ENCODE measurements at regions not wholly inside any gene's neighbourhood (a gene's known extent, or its start where the extent isn't known, plus 50 kb on each side); places are given as distances from the start of the nearest gene placed in this dataset.
"Not testable (repeated sequence)": the region's sequence is repeated elsewhere in the genome, so short reads cannot be mapped to it uniquely, and the experiment has no call there.

DNA sequence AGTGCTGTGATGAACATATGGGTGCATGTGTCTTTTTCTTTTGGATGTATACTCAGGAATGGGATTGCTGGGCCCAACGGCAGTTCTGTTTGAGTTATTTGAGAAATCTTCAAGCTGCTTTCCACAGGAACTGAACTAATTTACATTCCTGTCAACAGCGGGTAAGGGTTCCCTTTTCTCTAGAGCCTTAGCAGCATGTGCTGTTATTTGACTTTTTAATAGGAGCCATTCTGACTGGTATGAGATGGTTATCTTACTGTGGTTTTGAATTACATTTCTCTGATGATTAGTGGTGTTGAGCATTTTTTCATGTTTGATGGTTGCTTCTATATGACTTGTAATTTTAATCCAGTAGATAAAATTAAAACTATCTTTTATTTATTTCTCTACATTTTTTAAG lies 1168.6 kb upstream of the ALCAM start:
- Histone ChIP-seq H3K9me3 (ENCODE audit: control insufficient read depth, low read length) (no peaks in the 10 kb centered on the region), H3K4me1 (ENCODE audit: control insufficient read depth, insufficient read depth, low read length) (no peaks in the 10 kb centered on the region), H3K4me3 (ENCODE audit: low read length) (no peak overlapping the region), H3K27ac (ENCODE audit: low read length) (no peak overlapping the region), H3K27me3 (ENCODE audit: control insufficient read depth, insufficient read depth) (no peaks in the 10 kb centered on the region)
- DNase-seq (no peak), ATAC-seq (no peak)
- intact Hi-C loops (cut with DNase I) = no loop called here
- 54% methylated on average over 2 of the region's 2 CpGs for WGBS

DNA sequence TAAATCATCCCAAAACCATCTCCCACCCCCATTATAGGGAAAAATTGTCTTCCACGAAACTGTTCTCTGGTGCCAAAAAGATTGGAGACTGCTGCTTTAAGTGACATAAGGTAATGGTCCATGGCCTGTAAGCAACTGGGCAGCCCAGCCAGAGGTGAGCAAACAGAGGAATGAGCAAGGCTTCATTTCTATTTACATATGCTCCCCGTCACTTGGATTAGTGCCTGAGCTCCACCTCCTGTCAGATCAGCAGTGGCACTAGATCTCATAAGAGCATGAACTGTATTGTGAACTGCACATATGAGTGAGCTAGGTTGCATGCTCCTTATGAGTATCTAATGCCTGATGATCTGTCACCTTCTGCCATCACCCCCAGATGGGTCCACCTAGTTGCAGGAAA lies 1159.8 kb upstream of the ALCAM start:
- H3K27me3 ChIP-seq (ENCODE audit: control insufficient read depth, insufficient read depth) = no peaks in the 10 kb centered on the region
- intact Hi-C loops (cut with DNase I) = no loop called here
- H3K4me1 ChIP-seq (ENCODE audit: control insufficient read depth, insufficient read depth, low read length) = no peaks in the 10 kb centered on the region
- no peak overlapping the region for H3K4me3 ChIP-seq (ENCODE audit: low read length)
- WGBS = 66% methylated on average over 2 of the region's 2 CpGs
- DNase-seq (no peak), ATAC-seq (no peak)
- H3K9me3 ChIP-seq (ENCODE audit: control insufficient read depth, low read length) = peaks cover 2% of the 10 kb centered on the region
- H3K27ac ChIP-seq (ENCODE audit: low read length) = no peak overlapping the region

DNA sequence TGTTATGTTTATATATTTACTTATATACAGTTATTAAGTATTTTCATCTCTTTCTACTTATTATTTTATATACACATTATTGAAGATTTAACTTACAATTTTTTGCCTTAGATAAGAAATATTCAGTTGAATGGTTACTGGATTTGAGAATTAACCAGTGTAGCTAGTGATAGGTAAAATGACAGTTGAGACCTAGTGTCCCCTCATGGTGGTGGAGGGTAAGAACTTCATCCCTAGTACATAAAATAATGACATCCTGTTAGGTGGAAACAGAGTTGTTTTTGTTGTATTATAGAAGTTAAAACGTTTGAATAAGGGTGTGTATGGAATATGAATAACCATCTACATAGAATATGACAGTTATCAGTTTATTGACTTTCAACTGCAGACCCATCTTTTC lies 1152.4 kb upstream of the ALCAM start:
- H3K4me1 ChIP-seq (ENCODE audit: control insufficient read depth, insufficient read depth, low read length) = no peaks in the 10 kb centered on the region
- DNase-seq (no peak), ATAC-seq (no peak)
- no peaks in the 10 kb centered on the region for H3K9me3 ChIP-seq (ENCODE audit: control insufficient read depth, low read length)
- 23% methylated on average over 1 of the region's 1 CpG for WGBS
- H3K4me3 ChIP-seq (ENCODE audit: low read length) = no peak overlapping the region
- intact Hi-C loops (cut with DNase I) = no loop called here
- H3K27me3 ChIP-seq (ENCODE audit: control insufficient read depth, insufficient read depth) = no peaks in the 10 kb centered on the region
- no peak overlapping the region for H3K27ac ChIP-seq (ENCODE audit: low read length)

DNA sequence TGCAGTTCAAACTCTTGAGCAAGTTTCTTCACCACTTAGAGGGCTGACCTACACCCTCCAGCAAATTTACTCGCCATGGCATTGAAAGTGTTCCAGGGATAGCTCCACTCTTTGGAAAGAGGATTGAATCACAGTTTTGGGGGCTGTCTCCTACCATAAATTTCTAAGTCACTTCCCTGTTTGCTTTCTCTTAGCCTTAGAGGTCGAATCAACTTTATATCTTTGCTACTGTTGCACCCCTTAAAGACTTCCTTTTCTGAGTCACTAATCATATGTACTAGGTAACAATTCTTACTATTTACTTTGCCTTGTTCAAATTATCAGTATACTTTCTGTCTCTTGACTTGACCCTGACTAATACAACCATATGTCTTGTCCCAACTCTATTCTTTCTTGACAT lies 1151.8 kb upstream of the ALCAM start:
- WGBS = 69% methylated on average over 2 of the region's 2 CpGs
- intact Hi-C loops (cut with DNase I) = no loop called here
- H3K27ac ChIP-seq (ENCODE audit: low read length) = no peak overlapping the region
- H3K4me3 ChIP-seq (ENCODE audit: low read length) = no peak overlapping the region
- H3K9me3 ChIP-seq (ENCODE audit: control insufficient read depth, low read length) = no peaks in the 10 kb centered on the region
- no peak for ATAC-seq
- DNase-seq = no peak
- no peaks in the 10 kb centered on the region for H3K27me3 ChIP-seq (ENCODE audit: control insufficient read depth, insufficient read depth)
- H3K4me1 ChIP-seq (ENCODE audit: control insufficient read depth, insufficient read depth, low read length) = no peaks in the 10 kb centered on the region

DNA sequence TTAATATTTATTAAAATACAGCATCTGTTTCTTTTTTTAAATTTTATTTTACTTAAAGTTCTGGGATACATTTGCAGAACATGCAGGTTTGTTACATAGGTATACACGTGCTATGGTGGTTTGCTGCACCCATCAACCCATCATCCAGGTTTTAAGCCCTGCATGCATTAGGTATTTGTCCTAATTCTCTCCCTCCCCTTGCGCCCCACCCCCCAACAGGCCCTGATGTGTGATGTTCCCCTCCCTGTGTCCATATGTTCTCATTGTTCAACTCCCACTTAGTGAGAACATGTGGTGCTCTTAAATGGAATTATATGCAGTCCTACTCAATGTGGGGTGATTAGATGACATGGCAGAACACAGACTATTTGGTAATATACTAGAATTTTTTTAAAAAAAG lies 1147.7 kb upstream of the ALCAM start:
- ATAC-seq; H3K4me1 ChIP-seq (ENCODE audit: control insufficient read depth, insufficient read depth, low read length); H3K27me3 ChIP-seq (ENCODE audit: control insufficient read depth, insufficient read depth); DNase-seq; H3K27ac ChIP-seq (ENCODE audit: low read length); H3K9me3 ChIP-seq (ENCODE audit: control insufficient read depth, low read length); intact Hi-C loops (cut with DNase I); H3K4me3 ChIP-seq (ENCODE audit: low read length): not testable (repeated sequence)
- WGBS = 93% methylated on average over 2 of the region's 2 CpGs

DNA sequence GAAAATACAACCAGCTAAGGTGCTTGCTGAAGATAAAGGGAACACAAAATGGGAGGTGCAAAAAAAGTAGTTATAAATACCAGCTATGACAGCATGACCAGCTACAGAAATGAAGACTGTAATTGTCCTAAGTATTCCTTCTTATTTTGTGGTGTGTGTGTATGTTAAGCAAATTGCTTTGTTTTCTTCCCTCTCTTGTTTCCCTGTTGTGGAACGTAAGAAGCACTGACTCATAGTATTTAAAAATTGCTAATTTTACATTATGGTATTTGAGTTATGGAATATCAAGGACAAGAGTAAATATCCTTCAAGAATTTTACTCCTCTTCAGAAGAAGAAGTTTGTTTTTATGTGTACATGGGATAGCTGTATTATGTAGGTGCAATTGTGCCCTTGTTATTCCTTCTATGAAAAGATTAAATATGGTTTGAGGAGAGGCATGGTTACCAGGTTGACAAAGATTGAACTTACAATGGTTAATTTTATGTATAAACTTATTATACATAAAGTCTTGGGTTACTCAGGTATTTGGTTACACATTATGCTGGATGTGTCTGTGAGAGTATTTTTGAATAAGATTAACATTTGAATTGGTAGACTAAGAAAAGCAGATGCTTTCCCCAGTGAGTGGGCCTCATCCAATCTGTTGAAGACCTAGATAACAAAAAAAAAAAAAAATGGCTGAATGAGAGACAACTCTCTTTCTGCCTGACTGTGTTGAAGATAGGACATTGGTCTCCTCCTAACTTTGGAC lies 1132.1 kb upstream of the ALCAM start:
- ATAC-seq = no peak

DNA sequence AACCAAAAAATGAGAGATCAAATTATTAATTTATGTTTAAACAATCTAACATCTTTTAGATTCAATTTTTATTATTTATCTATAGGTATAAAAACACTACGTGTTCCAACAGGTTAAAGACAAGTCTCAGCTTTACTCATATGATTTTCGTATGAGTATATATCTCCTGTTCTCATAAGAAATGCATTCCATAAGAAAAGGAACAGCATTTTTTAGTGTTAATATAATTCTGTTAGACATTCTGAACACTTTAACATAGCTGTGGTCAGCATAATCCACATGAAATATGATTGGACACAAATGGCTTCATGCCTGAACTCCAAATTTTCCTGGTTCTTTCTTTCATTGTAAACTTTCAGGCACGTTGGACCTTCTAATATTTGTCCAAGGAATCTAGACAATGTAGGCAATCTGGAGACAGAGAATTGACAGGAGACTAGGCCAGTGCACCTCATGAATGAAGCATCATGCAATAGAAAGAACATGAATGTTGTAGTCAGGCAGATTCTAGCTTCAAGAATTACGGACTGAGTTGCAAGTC lies 1122.0 kb upstream of the ALCAM start:
- no peak overlapping the region for H3K27ac ChIP-seq (ENCODE audit: low read length)
- no peaks in the 10 kb centered on the region for H3K9me3 ChIP-seq (ENCODE audit: control insufficient read depth, low read length)
- no peak for ATAC-seq
- no peak overlapping the region for H3K4me3 ChIP-seq (ENCODE audit: low read length)
- WGBS = 56% methylated on average over 4 of the region's 4 CpGs
- DNase-seq = no peak
- no peaks in the 10 kb centered on the region for H3K4me1 ChIP-seq (ENCODE audit: control insufficient read depth, insufficient read depth, low read length)
- H3K27me3 ChIP-seq (ENCODE audit: control insufficient read depth, insufficient read depth) = no peaks in the 10 kb centered on the region
- intact Hi-C loops (cut with DNase I) = no loop called here

More for the DNA sequence above, 1132.1 kb upstream of the ALCAM start:
- WGBS = 83% methylated on average over 1 of the region's 1 CpG
- Histone ChIP-seq H3K27ac (ENCODE audit: low read length) (no peak overlapping the region), H3K27me3 (ENCODE audit: control insufficient read depth, insufficient read depth) (no peaks in the 10 kb centered on the region), H3K4me3 (ENCODE audit: low read length) (no peak overlapping the region), H3K4me1 (ENCODE audit: control insufficient read depth, insufficient read depth, low read length) (no peaks in the 10 kb centered on the region), H3K9me3 (ENCODE audit: control insufficient read depth, low read length) (no peaks in the 10 kb centered on the region)
- intact Hi-C loops (cut with DNase I) = no loop called here
- DNase-seq = no peak

DNA sequence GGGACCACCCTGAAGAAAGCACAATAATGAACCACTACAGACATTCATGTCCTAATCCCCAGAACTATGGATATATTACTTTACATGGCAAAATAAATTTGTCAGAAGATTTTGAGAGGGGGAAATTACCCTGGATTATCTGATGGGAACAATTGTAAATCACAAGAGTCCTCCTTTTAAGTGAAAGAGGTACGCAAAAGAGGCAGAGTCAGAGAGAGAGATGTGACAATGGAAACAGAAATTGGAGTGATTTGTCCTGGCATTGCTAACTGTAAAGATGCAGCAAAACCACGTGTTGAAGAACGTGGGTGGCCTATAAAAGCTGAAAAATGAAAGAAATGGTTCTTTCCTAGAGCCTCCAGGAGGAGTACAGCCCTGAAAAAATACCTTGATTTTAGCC lies 1121.4 kb upstream of the ALCAM start:
- DNase-seq = no peak
- no peak overlapping the region for H3K27ac ChIP-seq (ENCODE audit: low read length)
- ATAC-seq = no peak
- no peaks in the 10 kb centered on the region for H3K9me3 ChIP-seq (ENCODE audit: control insufficient read depth, low read length)
- intact Hi-C loops (cut with DNase I) = no loop called here
- WGBS = 63% methylated on average over 3 of the region's 3 CpGs
- no peaks in the 10 kb centered on the region for H3K4me1 ChIP-seq (ENCODE audit: control insufficient read depth, insufficient read depth, low read length)
- H3K27me3 ChIP-seq (ENCODE audit: control insufficient read depth, insufficient read depth) = no peaks in the 10 kb centered on the region
- no peak overlapping the region for H3K4me3 ChIP-seq (ENCODE audit: low read length)

DNA sequence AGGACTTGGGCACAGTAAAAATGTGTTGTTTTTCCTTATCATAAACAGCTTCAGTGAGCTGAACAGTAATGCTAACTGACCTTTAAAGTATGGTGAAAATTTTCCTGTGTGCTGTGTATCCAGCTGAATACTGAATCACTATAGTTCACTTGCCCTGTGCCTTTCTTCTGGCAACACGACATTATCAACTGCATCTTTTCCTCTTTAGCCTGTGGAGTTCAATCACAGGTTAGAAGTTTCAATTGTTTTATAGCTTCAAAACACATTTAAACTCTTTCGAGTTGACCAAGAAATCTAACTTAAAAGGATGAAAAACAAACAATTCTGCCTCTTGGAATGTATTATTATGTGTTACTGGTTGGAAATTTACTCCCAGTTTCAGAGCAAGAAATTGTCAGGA lies 1120.7 kb upstream of the ALCAM start:
- WGBS = 35% methylated on average over 2 of the region's 2 CpGs

DNA sequence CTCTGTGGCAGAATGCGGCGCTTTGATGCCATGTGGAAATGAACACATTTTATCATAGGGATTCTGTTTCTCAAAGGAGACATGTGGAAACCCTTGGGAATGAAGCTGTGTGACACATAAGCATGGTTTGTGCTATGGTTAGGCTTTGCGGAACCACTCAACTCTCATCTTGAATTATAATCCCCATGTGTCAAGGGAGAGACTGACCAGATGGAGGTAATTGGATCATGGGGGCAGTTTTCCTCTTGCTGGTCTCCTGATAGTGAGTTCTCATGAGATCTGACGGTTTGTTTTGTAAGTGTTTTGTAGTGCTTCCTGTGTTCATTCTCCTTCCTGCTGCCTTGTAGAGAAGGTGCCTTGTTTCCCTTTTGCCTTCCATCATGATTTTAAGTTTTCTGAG lies 1109.2 kb upstream of the ALCAM start:
- H3K27ac ChIP-seq (ENCODE audit: low read length) = no peak overlapping the region
- DNase-seq = no peak
- no peak for ATAC-seq
- H3K4me3 ChIP-seq (ENCODE audit: low read length) = no peak overlapping the region
- no peaks in the 10 kb centered on the region for H3K4me1 ChIP-seq (ENCODE audit: control insufficient read depth, insufficient read depth, low read length)
- WGBS = 83% methylated on average over 4 of the region's 4 CpGs
- H3K27me3 ChIP-seq (ENCODE audit: control insufficient read depth, insufficient read depth) = no peaks in the 10 kb centered on the region
- intact Hi-C loops (cut with DNase I) = no loop called here
- no peaks in the 10 kb centered on the region for H3K9me3 ChIP-seq (ENCODE audit: control insufficient read depth, low read length)

More for the DNA sequence above, 1120.7 kb upstream of the ALCAM start:
- DNase-seq (no peak), ATAC-seq (no peak)
- intact Hi-C loops (cut with DNase I) = no loop called here
- Histone ChIP-seq H3K4me1 (ENCODE audit: control insufficient read depth, insufficient read depth, low read length) (no peaks in the 10 kb centered on the region), H3K27ac (ENCODE audit: low read length) (no peak overlapping the region), H3K27me3 (ENCODE audit: control insufficient read depth, insufficient read depth) (no peaks in the 10 kb centered on the region), H3K9me3 (ENCODE audit: control insufficient read depth, low read length) (no peaks in the 10 kb centered on the region), H3K4me3 (ENCODE audit: low read length) (no peak overlapping the region)

DNA sequence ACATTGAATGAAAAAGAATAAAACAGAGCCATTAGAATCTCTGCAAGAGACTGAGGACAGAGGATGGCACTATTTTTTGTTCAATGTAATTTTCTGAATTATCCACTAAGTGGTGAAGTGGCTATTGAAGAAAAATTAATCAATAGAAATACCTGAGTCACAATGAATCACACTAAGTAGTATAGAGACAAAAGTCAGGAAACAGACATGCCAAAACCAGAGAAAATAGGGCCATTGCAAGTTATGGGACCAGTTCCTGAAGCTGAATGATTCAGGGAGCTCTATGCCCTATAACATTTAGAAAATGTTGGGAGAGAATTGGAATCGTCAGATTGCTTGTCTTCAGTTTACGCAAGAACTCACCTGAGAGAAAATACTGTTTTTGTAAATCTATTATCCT lies 1103.2 kb upstream of the ALCAM start:
- DNase-seq (no peak), ATAC-seq (no peak)
- Histone ChIP-seq H3K9me3 (ENCODE audit: control insufficient read depth, low read length) (no peaks in the 10 kb centered on the region), H3K4me3 (ENCODE audit: low read length) (no peak overlapping the region), H3K27me3 (ENCODE audit: control insufficient read depth, insufficient read depth) (no peaks in the 10 kb centered on the region), H3K27ac (ENCODE audit: low read length) (no peak overlapping the region), H3K4me1 (ENCODE audit: control insufficient read depth, insufficient read depth, low read length) (no peaks in the 10 kb centered on the region)
- WGBS = 91% methylated on average over 2 of the region's 2 CpGs
- intact Hi-C loops (cut with DNase I) = no loop called here

DNA sequence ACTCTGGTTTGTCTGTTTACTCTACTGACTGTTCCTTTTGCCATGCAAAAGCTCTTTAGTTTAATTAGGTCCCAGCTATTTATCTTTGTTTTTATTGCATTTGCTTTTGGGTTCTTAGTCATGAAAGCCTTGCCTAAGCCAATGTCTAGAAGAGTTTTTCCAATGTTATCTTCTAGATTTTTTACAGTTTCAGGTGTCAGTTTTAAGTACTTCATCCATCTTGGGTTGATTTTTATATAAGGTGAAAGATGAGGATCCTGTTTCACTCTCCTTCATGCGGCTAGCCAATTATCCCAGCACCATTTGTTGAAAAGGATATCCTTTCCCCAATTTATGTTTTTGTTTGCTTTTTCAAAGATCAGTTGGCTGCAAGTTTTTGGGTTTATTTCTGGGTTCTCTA lies 1100.5 kb upstream of the ALCAM start:
- 89% methylated on average over 1 of the region's 1 CpG for WGBS
- DNase-seq; H3K4me1 ChIP-seq (ENCODE audit: control insufficient read depth, insufficient read depth, low read length); H3K27ac ChIP-seq (ENCODE audit: low read length); H3K27me3 ChIP-seq (ENCODE audit: control insufficient read depth, insufficient read depth); H3K9me3 ChIP-seq (ENCODE audit: control insufficient read depth, low read length); ATAC-seq; intact Hi-C loops (cut with DNase I); H3K4me3 ChIP-seq (ENCODE audit: low read length): not testable (repeated sequence)
